Left lobe of liver (tissue), 2 donors: ENCODE measurements at regions not wholly inside any gene's neighbourhood (a gene's known extent, or its start where the extent isn't known, plus 50 kb on each side); places are given as distances from the start of the nearest gene placed in this dataset.

Experiments used
- ATAC-seq: fragments of 200-7000 bp; cut with Tn5 transposase; one replicate; pipeline ENCODE4 v1.9.1; 2020; ENCODE audit warnings: mild to moderate bottlenecking, moderate library complexity
- DNase-seq: peaks from one replicate; pipeline ENCODE4 v3.0.0-alpha.2; 2020; ENCODE audit warnings: low spot score
- donor health status: DM: no; HTN: no; CAD: no; lungs with moderate emphysema.
- donor health status: DM: no; HTN: yes; CAD: no.

DNA sequence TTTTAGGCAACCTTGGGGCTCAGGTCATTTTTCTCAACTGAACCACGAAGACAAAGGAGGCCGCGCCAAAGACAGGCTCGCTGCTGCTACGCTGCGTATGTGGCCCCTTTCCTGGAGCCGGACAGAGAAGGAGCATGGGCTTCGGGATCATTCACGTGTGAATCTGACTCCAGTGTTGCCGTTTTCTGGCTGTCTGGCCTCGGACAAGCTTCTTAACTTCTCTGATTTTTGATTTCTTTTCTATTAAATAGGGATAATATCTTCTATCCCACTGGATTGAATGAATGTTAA lies 50.8 kb upstream of the ZNF366 start:
- DNase-seq (no peak), ATAC-seq (no peak)

DNA sequence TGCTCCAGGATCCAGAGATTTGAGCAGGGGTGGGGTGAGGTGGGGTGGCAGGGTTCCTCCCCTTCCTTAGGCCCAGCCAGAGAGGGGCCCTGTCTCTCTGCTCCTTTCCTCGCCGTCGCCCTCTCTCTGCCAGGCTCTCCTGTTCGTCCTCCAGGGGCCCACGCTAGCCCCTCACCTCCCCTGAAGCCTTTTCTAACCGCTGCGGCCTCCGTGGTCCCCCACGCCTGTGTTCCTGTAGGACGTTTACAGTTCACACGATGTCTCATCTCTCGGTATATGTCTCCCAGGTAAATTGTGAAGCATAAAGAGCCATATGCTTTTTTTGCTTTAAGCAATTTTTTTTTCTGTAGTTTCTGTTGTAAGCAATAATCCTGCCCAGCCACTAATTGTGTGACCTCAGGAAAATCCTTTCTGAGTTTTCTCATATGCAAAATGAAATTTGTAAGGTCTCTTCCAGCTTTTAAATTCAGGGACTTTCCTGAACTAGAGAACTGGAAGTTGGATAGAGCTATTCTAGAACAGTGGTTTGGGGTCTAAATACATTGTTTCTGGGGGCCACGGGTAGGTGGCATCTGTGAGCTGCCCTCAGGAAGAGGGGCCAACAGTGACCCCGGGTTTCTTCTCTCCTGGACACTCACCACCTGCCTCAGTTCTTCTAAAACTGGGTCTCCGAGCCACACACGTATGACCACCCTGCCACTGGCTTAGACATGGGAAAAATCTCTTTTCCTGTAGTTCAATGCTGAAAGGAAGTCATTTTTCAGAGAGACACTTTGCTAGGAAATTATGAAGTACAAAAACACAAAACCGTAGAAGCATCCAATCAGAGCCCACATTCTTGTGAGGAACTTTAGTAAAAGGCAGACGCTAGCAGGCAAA lies 50.2 kb upstream of the ZNF366 start:
- DNase-seq (no peak), ATAC-seq (no peak)
